NT2/D1 (cell line): ENCODE measurements at regions not wholly inside any gene's neighbourhood (a gene's known extent, or its start where the extent isn't known, plus 50 kb on each side); places are given as distances from the start of the nearest gene placed in this dataset.

Experiments used
- SUZ12 ChIP-seq: IDR thresholded peaks from 2 replicates; pipeline ENCODE4 v1.6.1; 2011; ENCODE audit not compliant: insufficient read length, insufficient read depth; ENCODE audit errors: extremely low read depth
- YY1 ChIP-seq: IDR thresholded peaks from 2 replicates; pipeline ENCODE4 v1.6.1; 2011; ENCODE audit not compliant: insufficient read length, insufficient read depth
- ZNF274 ChIP-seq: IDR thresholded peaks from 2 replicates; pipeline ENCODE4 v1.6.1; 2011; ENCODE audit warnings: mild to moderate bottlenecking, low read depth, low read length

GRCh38 chr10:4334871-4335270, 491.1 kb upstream of the AKR1E2 start:
- TF ChIP-seq SUZ12 (no peak), ZNF274 (no peak), YY1 (no peak)
